HL-60 (cell line): ENCODE measurements at regions not wholly inside any gene's neighbourhood (a gene's known extent, or its start where the extent isn't known, plus 50 kb on each side); places are given as distances from the start of the nearest gene placed in this dataset.

Experiments used
- POLR2AphosphoS5 ChIP-seq: IDR thresholded peaks from 2 replicates; pipeline ENCODE4 v1.6.1; 2012; ENCODE audit warnings: low read depth
- TF ChIP-seq, protein P1 (sequence below): IDR thresholded peaks from one replicate; pipeline ENCODE4 v1.5.1; 2011; ENCODE audit warnings: low read length, control low read depth, inconsistent platforms; ENCODE audit not compliant: insufficient read depth
- TF ChIP-seq, protein P2 (sequence below): IDR thresholded peaks from 2 replicates; pipeline ENCODE4 v1.6.1; 2012; ENCODE audit warnings: low read depth; ENCODE audit not compliant: insufficient replicate concordance

DNA sequence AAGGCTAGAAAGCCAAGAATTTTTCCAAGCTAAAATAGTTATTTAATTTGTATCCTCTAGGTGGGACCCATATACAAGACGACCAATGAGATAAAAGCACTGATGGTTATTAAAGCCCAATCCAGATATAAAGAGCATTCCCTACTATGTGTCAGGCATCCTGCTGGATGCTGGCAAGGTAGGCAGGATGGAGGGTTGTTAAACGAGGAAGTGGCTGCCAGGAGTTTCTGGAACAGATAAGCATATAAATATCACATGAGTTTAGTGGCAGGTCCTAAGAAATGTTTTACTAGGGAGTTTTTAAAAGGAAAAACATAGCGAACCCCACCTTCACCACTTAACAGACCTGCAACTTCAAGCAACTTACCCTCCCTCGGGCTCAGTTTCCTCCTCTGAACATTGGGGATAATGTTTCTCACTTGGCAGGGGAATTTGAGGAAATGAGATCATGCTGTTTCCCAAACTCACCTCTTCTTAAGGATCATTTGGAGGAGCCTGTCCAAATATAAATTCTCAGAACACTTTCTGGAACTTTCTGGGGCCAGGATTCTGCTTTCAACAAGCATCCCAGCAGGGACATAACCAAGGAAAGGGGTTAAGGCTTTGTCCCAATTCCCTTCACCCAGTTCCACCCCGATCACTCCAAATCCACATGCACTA, 94.3 kb upstream of the LDB2 start:
- TF ChIP-seq, protein P1, sequence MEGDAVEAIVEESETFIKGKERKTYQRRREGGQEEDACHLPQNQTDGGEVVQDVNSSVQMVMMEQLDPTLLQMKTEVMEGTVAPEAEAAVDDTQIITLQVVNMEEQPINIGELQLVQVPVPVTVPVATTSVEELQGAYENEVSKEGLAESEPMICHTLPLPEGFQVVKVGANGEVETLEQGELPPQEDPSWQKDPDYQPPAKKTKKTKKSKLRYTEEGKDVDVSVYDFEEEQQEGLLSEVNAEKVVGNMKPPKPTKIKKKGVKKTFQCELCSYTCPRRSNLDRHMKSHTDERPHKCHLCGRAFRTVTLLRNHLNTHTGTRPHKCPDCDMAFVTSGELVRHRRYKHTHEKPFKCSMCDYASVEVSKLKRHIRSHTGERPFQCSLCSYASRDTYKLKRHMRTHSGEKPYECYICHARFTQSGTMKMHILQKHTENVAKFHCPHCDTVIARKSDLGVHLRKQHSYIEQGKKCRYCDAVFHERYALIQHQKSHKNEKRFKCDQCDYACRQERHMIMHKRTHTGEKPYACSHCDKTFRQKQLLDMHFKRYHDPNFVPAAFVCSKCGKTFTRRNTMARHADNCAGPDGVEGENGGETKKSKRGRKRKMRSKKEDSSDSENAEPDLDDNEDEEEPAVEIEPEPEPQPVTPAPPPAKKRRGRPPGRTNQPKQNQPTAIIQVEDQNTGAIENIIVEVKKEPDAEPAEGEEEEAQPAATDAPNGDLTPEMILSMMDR: no peak
- TF ChIP-seq POLR2AphosphoS5: no peak
- TF ChIP-seq, protein P2, sequence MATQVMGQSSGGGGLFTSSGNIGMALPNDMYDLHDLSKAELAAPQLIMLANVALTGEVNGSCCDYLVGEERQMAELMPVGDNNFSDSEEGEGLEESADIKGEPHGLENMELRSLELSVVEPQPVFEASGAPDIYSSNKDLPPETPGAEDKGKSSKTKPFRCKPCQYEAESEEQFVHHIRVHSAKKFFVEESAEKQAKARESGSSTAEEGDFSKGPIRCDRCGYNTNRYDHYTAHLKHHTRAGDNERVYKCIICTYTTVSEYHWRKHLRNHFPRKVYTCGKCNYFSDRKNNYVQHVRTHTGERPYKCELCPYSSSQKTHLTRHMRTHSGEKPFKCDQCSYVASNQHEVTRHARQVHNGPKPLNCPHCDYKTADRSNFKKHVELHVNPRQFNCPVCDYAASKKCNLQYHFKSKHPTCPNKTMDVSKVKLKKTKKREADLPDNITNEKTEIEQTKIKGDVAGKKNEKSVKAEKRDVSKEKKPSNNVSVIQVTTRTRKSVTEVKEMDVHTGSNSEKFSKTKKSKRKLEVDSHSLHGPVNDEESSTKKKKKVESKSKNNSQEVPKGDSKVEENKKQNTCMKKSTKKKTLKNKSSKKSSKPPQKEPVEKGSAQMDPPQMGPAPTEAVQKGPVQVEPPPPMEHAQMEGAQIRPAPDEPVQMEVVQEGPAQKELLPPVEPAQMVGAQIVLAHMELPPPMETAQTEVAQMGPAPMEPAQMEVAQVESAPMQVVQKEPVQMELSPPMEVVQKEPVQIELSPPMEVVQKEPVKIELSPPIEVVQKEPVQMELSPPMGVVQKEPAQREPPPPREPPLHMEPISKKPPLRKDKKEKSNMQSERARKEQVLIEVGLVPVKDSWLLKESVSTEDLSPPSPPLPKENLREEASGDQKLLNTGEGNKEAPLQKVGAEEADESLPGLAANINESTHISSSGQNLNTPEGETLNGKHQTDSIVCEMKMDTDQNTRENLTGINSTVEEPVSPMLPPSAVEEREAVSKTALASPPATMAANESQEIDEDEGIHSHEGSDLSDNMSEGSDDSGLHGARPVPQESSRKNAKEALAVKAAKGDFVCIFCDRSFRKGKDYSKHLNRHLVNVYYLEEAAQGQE: no peak
